GM12872 (cell line): ENCODE measurements at regions not wholly inside any gene's neighbourhood (a gene's known extent, or its start where the extent isn't known, plus 50 kb on each side); places are given as distances from the start of the nearest gene placed in this dataset.

Experiments
- TF ChIP-seq, protein P1 (sequence below): IDR thresholded peaks from 3 replicates; pipeline ENCODE4 v1.5.1; 2011; ENCODE audit warnings: low read depth, mild to moderate bottlenecking, low read length, moderate library complexity; ENCODE audit not compliant: insufficient read depth

DNA sequence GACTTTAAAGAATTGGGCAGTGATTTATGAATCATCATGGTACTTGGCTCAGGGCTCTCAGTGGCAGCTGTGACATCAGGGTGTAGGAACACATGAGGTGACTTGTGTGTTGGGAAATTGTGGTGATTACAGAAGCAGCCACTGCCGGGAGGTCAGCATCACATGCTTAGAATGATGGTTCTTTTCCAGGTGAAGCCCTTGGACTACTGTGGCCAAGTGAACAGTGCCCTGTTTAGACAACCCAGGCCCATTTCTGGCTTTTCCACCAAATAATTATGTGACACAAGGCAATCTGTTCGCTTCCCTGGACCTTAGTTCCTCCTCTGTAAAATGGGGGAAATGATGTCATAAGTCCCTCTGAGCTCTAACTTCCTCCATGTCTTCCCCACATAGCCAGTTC is 139.7 kb upstream of the ROPN1 start:
- TF ChIP-seq, protein P1, sequence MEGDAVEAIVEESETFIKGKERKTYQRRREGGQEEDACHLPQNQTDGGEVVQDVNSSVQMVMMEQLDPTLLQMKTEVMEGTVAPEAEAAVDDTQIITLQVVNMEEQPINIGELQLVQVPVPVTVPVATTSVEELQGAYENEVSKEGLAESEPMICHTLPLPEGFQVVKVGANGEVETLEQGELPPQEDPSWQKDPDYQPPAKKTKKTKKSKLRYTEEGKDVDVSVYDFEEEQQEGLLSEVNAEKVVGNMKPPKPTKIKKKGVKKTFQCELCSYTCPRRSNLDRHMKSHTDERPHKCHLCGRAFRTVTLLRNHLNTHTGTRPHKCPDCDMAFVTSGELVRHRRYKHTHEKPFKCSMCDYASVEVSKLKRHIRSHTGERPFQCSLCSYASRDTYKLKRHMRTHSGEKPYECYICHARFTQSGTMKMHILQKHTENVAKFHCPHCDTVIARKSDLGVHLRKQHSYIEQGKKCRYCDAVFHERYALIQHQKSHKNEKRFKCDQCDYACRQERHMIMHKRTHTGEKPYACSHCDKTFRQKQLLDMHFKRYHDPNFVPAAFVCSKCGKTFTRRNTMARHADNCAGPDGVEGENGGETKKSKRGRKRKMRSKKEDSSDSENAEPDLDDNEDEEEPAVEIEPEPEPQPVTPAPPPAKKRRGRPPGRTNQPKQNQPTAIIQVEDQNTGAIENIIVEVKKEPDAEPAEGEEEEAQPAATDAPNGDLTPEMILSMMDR = no peak

DNA sequence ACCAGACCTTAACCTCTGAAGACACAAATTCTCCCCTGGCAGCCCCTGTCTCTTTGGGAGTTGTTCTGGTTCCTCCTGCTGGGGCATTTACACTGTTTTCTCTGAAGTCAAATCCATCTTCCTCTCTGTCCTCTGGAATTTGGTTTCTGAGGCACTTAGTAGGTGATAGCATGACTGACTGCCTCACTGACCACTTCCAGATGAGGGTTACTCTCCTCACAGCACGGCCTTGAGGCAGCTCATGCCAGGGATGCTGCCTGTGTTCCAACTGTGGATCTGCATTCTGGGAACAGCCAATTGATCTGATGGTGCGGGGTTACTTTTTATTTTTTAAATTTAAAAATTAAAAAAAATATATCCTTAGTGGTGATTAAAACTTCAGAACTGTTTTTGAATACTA is 140.9 kb upstream of the ROPN1 start:
- TF ChIP-seq, protein P1 = no peak

DNA sequence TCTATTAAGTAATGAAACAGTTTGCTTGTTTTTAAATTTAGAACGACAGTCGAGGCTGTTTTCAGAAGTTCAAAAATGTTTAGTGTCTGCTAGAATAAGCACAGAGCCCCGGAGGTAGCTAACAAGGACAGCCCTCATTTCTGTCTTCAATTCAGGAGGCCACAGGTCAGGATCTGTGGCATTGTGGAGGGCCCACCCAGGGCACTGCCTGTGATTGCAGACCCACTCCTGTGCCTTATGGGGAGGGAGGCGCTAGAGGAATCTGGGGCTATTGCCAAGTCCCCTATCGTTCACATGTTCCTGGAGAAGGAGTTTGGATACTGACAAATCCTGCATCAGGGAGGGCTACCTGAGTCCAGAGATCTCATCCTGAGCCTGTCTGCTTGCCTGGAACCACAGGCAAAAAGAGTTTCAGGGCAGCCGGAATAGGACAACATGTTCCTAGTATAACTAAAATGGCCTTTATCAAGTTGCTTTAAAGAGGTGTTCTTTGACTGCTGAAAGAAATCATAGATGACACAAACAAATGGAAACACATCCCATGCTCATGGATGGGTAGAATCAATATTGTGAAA is 141.5 kb upstream of the ROPN1 start:
- TF ChIP-seq, protein P1 = no peak

DNA sequence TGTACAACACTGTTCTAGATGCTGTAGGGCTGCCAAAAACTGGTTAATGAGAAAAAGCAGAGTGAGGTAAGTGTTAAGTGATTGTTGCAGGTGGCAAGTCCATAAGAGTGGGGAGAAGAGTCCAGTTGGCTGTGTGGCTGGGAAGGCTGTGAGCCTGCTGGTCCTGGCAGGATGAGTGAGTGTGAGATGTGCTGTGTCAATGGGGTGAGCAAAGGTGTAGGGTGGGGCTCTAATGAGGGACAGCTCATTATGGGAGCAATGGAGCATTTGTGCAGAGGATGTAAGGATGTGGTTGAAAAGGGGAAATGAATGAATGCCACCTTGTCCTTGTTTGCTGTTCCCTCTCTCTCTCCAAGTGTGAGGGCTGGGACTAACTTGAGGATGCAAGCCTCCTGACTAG is 145.3 kb upstream of the ROPN1 start:
- TF ChIP-seq, protein P1 = no peak

DNA sequence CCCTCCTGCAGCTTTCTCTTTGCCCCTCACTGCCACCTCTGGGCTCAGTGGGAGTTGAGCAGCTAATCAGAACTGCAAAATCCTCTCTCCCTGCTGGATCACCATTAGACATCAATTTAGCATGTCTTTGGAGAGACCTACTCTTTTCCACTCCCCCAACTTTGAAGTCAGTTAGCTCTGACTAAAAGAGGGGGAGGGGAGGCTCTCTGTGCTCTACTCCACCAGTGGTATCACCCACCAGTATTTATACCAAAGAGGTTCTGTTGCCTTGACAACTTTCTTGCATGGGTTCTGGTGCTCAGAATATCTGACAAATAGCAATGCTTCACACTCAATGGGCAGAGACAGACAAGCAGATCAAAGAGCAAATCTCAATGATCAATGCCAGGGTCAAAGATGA is 146.2 kb upstream of the ROPN1 start:
- TF ChIP-seq, protein P1 = no peak

DNA sequence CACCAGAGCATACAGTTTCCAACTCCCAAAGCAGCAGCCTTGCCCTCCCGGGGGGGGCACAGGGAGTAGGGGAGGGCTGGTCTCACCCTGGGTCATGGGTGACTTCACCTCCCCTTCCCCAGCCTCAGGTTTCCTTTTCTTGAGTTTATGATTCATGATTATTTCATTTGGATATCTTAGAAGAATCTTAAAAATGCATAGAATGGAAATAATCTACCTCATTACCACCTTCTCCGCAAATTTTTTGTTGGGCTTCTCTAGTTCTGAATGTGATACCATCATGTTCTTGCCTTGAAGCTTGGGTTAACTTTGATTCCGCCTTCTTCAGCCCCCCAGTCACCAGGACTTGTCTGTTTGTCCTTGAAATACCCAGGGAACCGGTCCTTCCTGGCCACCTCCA is 148.8 kb upstream of the ROPN1 start:
- TF ChIP-seq, protein P1 = no peak

DNA sequence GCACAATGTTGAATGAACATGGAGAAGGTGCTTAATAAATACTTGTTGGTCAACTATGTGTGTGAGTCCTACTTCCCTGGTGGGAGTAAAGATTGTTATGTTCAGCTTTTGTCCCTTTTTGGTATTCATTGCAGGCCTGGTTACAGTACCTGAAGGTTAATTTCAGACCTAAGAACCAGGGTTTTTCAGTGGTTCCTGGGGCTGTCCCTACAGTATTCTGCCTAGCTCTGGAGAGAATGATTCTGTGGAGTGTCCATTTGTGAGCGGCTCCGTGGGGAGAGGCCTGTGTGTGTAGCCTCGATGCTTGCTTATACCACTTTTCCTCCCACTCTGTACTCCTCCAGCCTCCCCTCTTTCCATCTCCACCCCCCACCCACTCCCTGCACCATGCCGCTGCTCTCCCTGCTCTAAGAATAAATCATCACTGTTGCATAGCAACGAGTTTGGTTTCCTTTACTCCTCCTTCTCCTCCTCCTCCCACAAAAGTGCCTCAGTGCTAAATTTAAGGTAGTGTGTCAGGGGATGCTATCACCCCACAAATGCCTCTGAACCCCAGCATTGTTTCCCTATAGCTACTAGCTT is 150.6 kb upstream of the ROPN1 start:
- TF ChIP-seq, protein P1 = no peak
